ENCODE measurements at regions not wholly inside any gene's neighbourhood (a gene's known extent, or its start where the extent isn't known, plus 50 kb on each side); places are given as distances from the start of the nearest gene placed in this dataset.

GRCh38 chr12:18969512-18969911 lies 160.0 kb upstream of the PLEKHA5 start:
- H3K9ac ChIP-seq (replicated peaks; ENCODE audit: extremely low read depth, insufficient read depth, low read length): no peak overlapping the region
- ChIA-PET CTCF (no interaction called here), POLR2A (no interaction called here)
- no peak overlapping the region for H2AFZ ChIP-seq (ENCODE audit: low read depth, low read length)
- H3K27me3 ChIP-seq (ENCODE audit: control insufficient read depth in 2 of 2, insufficient read depth in 2 of 2, low read length in 2 of 2): no peaks in the 10 kb centered on the region
- intact Hi-C loops (cut with micrococcal nuclease) (no loop called here), dilution Hi-C loops (cut with MboI; ENCODE audit: extremely low pct_ligation_motif_present, low sequenced_read_pairs) (no loop called here)
- no peaks in the 10 kb centered on the region for H4K20me1 ChIP-seq (replicated peaks; ENCODE audit: control insufficient read depth, extremely low read depth, insufficient read depth, low read length)
- H3K27ac ChIP-seq (ENCODE audit: insufficient read depth, low read depth, low read length): no peak overlapping the region
- no TSS peak for BruUV-seq (replicated peaks)
- no peaks in the 10 kb centered on the region for H3K4me1 ChIP-seq (ENCODE audit: control insufficient read depth, extremely low read depth, insufficient read depth, low read length)
- H3K79me2 ChIP-seq (ENCODE audit: control insufficient read depth, insufficient read depth, low read length): no peaks in the 10 kb centered on the region
- no peak overlapping the region for H3K4me2 ChIP-seq (ENCODE audit: insufficient read depth, low read length)
- DNase-seq (ENCODE audit: low read depth, low spot score): no peak
- FAIRE-seq: no peak
- no peak overlapping the region for H3K4me3 ChIP-seq (replicated peaks in 1 of 3; ENCODE audit: insufficient read depth in 1 of 3, low read depth in 1 of 3, low read length in 3 of 3)
- TF ChIP-seq, protein P1, sequence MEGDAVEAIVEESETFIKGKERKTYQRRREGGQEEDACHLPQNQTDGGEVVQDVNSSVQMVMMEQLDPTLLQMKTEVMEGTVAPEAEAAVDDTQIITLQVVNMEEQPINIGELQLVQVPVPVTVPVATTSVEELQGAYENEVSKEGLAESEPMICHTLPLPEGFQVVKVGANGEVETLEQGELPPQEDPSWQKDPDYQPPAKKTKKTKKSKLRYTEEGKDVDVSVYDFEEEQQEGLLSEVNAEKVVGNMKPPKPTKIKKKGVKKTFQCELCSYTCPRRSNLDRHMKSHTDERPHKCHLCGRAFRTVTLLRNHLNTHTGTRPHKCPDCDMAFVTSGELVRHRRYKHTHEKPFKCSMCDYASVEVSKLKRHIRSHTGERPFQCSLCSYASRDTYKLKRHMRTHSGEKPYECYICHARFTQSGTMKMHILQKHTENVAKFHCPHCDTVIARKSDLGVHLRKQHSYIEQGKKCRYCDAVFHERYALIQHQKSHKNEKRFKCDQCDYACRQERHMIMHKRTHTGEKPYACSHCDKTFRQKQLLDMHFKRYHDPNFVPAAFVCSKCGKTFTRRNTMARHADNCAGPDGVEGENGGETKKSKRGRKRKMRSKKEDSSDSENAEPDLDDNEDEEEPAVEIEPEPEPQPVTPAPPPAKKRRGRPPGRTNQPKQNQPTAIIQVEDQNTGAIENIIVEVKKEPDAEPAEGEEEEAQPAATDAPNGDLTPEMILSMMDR (IDR thresholded peaks at IDR 0.05; ENCODE audit: extremely low read depth in 1 of 2, insufficient read depth in 1 of 2, low read depth in 1 of 2, low read length in 2 of 2): no peak
- TF ChIP-seq MAX (IDR thresholded peaks at IDR 0.05; ENCODE audit: insufficient read depth, insufficient read length) (no peak), EZH2 (IDR thresholded peaks at IDR 0.05; ENCODE audit: borderline replicate concordance, low read depth, low read length, severe bottlenecking) (no peak), GATA2 (IDR thresholded peaks at IDR 0.05; ENCODE audit: insufficient read depth, insufficient read length, low read depth, low read length) (no peak), FOS (IDR thresholded peaks at IDR 0.05; ENCODE audit: borderline replicate concordance, insufficient read depth, low read length) (no peak), POLR2AphosphoS5 (IDR thresholded peaks at IDR 0.05; ENCODE audit: insufficient read depth, low read depth, low read length) (no peak), POLR2A (IDR thresholded peaks at IDR 0.05; ENCODE audit: low read depth, low read length) (no peak), JUN (IDR thresholded peaks at IDR 0.05; ENCODE audit: borderline replicate concordance, insufficient read depth, insufficient read length, low read depth) (no peak), MYC (IDR thresholded peaks at IDR 0.05; ENCODE audit: low read depth, low read length) (no peak)
- H3K36me3 ChIP-seq (ENCODE audit: control insufficient read depth in 2 of 2, extremely low read depth in 1 of 2, insufficient read depth in 2 of 2, low read length in 2 of 2): no peaks in the 10 kb centered on the region
- H3K9me1 ChIP-seq (replicated peaks; ENCODE audit: control insufficient read depth, extremely low read depth, insufficient read depth, low read length): no peaks in the 10 kb centered on the region
- H3K9me3 ChIP-seq (replicated peaks; ENCODE audit: control insufficient read depth, insufficient read depth, low read length): no peaks in the 10 kb centered on the region
